NCI-H146 (cell line): ENCODE measurements at regions not wholly inside any gene's neighbourhood (a gene's known extent, or its start where the extent isn't known, plus 50 kb on each side); places are given as distances from the start of the nearest gene placed in this dataset.

Source experiments
- DNase-seq: peaks from one replicate; lab custom pipeline; 2025; lab: John Stamatoyannopoulos, UW

- no peak for DNase-seq
These were observed 215.2 kb downstream of the MYLK4 start for GRCh38 chr6:2535506-2535905.

- no peak for DNase-seq
These were observed 216.2 kb downstream of the MYLK4 start for GRCh38 chr6:2534406-2535042.

DNA sequence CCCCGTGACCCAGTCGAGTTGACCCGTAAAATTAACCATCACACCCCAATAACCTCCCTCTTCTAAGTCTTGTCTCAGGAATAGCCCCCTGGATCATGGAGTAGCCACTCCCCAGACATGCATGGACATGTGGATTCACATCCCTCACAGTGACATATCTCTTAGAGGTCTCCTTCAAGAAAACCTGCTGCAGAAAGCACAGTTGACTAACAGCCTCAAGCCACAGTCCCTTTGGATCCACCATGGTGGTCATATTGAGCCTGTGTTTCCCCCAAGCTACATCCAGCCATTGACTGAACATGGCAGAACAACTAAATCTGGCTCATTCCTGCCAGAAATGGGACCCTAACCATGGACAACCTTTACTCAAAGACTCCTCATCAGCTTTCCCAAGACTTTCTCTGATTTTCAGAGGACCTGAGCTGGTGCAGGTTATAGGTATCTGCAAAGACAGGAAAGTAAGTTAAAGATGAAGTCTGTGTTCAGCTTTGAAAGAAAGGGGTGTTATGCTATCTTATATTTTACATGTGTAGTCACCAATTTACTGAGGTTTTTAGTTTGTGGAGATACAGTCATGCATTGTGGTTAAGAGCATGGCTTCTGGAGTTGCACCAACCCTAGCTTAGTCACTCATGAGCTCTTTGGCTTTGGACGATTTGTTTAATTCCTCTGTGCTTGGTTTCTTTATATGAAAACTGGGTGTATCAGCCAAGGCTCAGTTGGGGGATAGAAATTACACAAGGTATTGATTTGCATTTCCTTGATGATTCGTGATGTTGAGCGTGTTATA is 219.1 kb downstream of the MYLK4 start:
- no peak for DNase-seq

- DNase-seq: no peak
These were observed 221.5 kb downstream of the MYLK4 start for GRCh38 chr6:2529211-2529719.

- DNase-seq: no peak
These were observed 222.6 kb downstream of the MYLK4 start for GRCh38 chr6:2528156-2528555.

- no peak for DNase-seq
These were observed 224.0 kb downstream of the MYLK4 start for GRCh38 chr6:2526766-2527165.

DNA sequence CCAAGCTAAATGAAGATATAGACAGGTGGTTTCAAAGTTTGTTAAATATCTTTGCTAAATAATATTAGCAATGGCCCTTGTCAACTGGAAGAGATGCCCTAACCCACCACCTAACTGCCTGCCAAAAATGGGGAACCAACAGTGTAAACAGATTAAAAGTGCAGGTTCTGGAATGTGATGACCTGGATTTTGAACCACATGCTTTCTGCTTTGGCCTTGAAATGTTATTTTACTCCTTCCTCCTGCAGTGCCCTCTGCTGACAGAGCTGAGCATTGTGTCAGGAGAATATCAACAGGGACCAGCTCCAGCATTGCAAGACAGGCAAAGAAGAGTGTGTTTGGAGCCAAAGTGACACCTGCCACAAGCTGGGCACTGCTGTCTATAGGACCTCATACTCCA is 226.6 kb downstream of the MYLK4 start:
- no peak for DNase-seq

DNA sequence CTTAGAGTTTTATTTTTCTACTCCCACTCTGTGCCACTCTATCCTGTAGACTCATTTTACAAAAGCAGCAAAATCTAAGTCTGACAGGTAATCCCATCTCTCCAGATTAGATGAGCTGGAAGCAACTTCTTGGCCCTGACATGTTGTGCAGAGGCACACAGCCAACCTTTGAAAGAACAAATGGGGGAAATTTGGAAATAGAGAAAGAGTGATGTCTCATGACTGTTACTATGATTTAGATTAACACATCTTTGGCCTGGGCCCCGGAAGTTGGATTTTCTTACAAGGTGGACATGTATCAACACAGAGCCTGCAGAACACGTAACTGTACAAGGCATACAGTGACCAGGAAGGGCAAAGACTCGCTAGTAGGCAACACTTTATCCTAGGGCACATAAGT is 227.7 kb downstream of the MYLK4 start:
- no peak for DNase-seq

- no peak for DNase-seq
These were observed 228.2 kb downstream of the MYLK4 start for GRCh38 chr6:2522521-2522920.

GRCh38 chr6:2517855-2518473 is 232.8 kb downstream of the MYLK4 start:
- DNase-seq: no peak

- no peak for DNase-seq
These were observed 233.3 kb downstream of the MYLK4 start for GRCh38 chr6:2517401-2517800.

GRCh38 chr6:2516059-2516458 is 234.7 kb downstream of the MYLK4 start:
- DNase-seq: no peak

- DNase-seq: no peak
These were observed 235.7 kb downstream of the MYLK4 start for GRCh38 chr6:2514965-2515543.

DNA sequence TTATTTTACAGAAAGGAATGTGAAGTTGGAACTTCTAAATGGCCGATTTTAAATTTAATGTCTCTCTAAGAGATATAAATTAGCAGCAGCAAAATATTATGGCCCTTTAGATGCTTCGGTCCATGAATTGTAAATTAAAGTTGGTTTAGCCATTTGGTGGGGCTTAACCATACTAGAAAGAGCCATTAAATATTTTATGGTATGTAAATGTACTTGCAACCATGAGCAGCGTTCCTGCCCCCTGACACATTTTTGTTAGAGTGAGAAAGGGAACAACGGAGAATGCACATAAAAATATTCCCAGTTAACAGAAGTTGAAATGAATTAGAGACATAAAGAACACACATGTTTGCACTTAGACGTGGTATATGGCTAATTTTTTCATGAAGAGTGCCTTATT is 237.9 kb downstream of the MYLK4 start:
- DNase-seq: no peak

- no peak for DNase-seq
These were observed 240.4 kb downstream of the MYLK4 start for GRCh38 chr6:2510316-2510715.

- no peak for DNase-seq
These were observed 241.0 kb downstream of the MYLK4 start for GRCh38 chr6:2509711-2510110.

DNA sequence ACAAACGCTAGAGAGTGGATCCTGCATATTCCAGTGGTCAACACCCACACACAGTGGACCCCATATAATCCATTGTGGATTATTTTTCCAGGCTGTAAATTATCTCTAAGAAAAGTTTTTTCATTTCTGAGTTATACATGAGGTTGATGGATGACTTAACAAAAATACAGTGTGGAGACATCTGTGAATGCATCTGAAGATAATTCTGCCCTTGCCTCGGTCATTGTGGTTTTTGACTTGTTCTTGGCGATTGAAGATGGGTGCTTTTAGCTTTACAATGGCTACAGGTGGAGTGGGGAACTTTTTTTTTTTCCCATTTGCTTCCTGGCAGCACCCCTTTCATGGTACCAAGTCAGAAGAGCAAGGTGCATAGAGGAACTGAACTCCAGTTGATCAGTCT is 242.7 kb downstream of the MYLK4 start:
- DNase-seq: no peak

DNA sequence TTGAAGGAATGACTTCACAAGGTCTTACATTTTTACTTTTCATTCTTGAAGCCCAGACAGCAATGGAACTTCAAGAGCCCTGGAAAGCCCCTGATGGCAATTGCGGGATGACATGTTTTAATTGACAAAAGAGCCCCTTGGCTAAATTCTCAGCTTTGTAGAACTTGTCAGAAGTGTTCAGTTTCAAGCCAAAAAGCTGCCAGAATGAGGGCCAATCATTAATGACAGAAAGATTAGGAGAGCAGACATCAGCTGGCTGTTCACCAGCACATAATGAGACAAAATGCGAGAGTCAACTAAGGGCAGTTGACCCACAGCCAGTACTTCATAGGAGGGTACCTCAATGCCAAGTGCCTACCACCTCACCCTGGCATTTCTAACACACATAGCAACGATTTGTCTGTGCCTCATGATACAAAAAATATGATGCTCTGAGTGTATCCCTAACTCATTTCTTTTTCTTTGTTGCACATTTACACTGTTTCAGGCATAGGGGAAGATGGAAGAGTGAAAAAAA is 243.1 kb downstream of the MYLK4 start:
- no peak for DNase-seq

DNA sequence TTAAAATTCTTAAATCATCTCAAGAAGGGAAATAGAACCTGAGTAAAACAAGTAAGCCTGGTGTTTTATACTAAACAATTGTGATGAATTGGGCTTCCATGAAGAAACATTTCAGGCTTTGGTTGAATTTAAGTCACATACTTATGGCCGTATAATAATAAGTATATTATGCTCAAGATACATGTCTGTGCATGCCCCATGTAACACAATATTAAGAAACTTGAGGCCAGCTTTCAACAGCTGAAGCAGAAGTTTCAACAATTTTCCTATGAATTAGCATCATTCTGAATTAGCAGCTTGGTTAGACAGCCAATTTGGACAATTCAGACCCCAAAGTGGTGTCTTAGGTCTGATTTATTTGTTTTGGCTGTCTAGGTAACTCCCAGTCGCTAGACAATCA is 243.7 kb downstream of the MYLK4 start:
- DNase-seq: no peak

GRCh38 chr6:2505624-2506023 is 245.1 kb downstream of the MYLK4 start:
- no peak for DNase-seq

- DNase-seq: no peak
These were observed 246.1 kb downstream of the MYLK4 start for GRCh38 chr6:2504495-2505064.

DNA sequence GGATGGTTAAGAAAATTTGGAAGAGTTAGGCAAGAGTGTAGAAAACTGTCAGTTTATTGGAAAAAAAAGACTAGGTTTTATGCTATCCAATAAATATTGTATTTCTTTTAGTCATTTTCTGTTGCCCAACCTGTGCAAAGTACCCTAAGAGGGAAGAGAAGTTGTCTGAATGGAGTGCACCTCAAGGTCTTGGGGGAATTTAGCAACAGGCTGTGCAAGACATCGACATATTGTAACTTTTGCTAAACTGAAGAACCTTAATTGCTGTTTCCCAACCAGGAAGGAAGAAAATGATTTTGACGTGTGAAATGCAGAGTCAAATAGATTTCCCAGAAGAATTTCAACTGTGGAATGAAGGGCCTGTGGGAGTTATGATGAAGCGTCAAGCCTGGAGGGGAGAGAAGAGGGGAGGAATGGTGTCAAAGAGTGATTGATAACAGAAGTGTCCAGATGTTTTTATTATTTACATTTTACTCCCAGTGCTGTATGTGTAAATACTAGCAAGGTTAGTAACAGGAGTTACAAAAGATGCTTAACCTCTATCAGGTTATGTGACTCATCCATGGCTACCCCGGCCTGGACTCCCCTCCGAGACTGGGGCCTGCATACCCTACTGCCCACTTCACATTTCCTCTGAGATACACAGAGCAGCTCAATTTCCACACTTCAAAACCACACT is 246.8 kb downstream of the MYLK4 start:
- DNase-seq: no peak
